A549 (cell line): ENCODE measurements at regions not wholly inside any gene's neighbourhood (a gene's known extent, or its start where the extent isn't known, plus 50 kb on each side); places are given as distances from the start of the nearest gene placed in this dataset.

Experiments used
- E2F6 ChIP-seq: IDR thresholded peaks from 2 replicates; pipeline ENCODE4 v1.6.1; 2012; ENCODE audit warnings: low read depth, borderline replicate concordance
- EP300 ChIP-seq, 2 experiments: fragments of >200 bp; sonication (Bioruptor Twin); formaldehyde crosslinking; IDR thresholded peaks; 2 replicates in 1 of 2; 3 replicates in 1 of 2; pipeline ENCODE4 v1.6.1; 2016 to 2017
- JUN ChIP-seq, 2 experiments: fragments of >200 bp; sonication (Bioruptor Twin); formaldehyde crosslinking; IDR thresholded peaks; 2 replicates in 1 of 2; 3 replicates in 1 of 2; pipeline ENCODE4 v1.6.1; 2016 to 2017
- JUNB ChIP-seq: fragments of >200 bp; sonication (Bioruptor Twin); formaldehyde crosslinking; IDR thresholded peaks from 2 replicates; pipeline ENCODE4 v1.6.1; 2016
- KDM1A ChIP-seq: fragments of 200-600 bp; sonication (generic); IDR thresholded peaks from 2 replicates; pipeline ENCODE4 v1.6.1; 2016; ENCODE audit warnings: low read depth, mild to moderate bottlenecking
- MAFK ChIP-seq: fragments of 450-650 bp; IDR thresholded peaks from 2 replicates; pipeline ENCODE4 v1.6.1; 2014; ENCODE audit not compliant: partially characterized antibody
- POLR2AphosphoS2 ChIP-seq: conservative IDR thresholded peaks from 2 replicates; pipeline ENCODE4 v1.6.1; 2012; ENCODE audit warnings: low read length, improper control_type of control experiment, inconsistent platforms
- RAD21 ChIP-seq, 2 experiments: fragments of >200 bp in 1 of 2; sonication (Bioruptor Twin) in 1 of 2; formaldehyde crosslinking in 1 of 2; IDR thresholded peaks in 1 of 2; conservative IDR thresholded peaks in 1 of 2; 2 replicates in 1 of 2; 3 replicates in 1 of 2; pipeline ENCODE4 v1.6.1; 2012 to 2018; ENCODE audit warnings: inconsistent platforms in 1 of 2
- SMC3 ChIP-seq: fragments of >200 bp; sonication (Bioruptor Twin); formaldehyde crosslinking; IDR thresholded peaks from 3 replicates; pipeline ENCODE4 v1.6.1; 2018; ENCODE audit warnings: inconsistent platforms
- SREBF2 ChIP-seq: fragments of 450-650 bp; IDR thresholded peaks from 2 replicates; pipeline ENCODE4 v1.6.1; 2014; ENCODE audit warnings: mild to moderate bottlenecking, moderate library complexity
- ZFP36 ChIP-seq: fragments of 450-650 bp; IDR thresholded peaks from 2 replicates; pipeline ENCODE4 v1.6.1; 2014; ENCODE audit warnings: borderline replicate concordance; ENCODE audit not compliant: partially characterized antibody
- TF ChIP-seq, protein P1 (sequence below): fragments of >200 bp; sonication (Bioruptor Twin); formaldehyde crosslinking; IDR thresholded peaks from 3 replicates; pipeline ENCODE4 v1.5.1; 2016
- TF ChIP-seq, protein P2 (sequence below): fragments of 450-650 bp; IDR thresholded peaks from 2 replicates; pipeline ENCODE4 v1.6.1; 2014; ENCODE audit warnings: antibody characterized with exemption
- TF ChIP-seq, protein P3 (sequence below): fragments of 200-600 bp; sonication (generic); IDR thresholded peaks from 2 replicates; pipeline ENCODE4 v1.6.1; 2016; ENCODE audit warnings: antibody characterized with exemption, mild to moderate bottlenecking, moderate library complexity

GRCh38 chr3:40639006-40639405 is 114.2 kb downstream of the ZNF621 start:
- no peak for TF ChIP-seq KDM1A
- TF ChIP-seq, protein P1, sequence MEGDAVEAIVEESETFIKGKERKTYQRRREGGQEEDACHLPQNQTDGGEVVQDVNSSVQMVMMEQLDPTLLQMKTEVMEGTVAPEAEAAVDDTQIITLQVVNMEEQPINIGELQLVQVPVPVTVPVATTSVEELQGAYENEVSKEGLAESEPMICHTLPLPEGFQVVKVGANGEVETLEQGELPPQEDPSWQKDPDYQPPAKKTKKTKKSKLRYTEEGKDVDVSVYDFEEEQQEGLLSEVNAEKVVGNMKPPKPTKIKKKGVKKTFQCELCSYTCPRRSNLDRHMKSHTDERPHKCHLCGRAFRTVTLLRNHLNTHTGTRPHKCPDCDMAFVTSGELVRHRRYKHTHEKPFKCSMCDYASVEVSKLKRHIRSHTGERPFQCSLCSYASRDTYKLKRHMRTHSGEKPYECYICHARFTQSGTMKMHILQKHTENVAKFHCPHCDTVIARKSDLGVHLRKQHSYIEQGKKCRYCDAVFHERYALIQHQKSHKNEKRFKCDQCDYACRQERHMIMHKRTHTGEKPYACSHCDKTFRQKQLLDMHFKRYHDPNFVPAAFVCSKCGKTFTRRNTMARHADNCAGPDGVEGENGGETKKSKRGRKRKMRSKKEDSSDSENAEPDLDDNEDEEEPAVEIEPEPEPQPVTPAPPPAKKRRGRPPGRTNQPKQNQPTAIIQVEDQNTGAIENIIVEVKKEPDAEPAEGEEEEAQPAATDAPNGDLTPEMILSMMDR: no peak
- no peak for TF ChIP-seq ZFP36
- no peak for TF ChIP-seq SMC3
- TF ChIP-seq SREBF2: no peak
- no peak for TF ChIP-seq EP300 (IDR thresholded peaks at IDR 0.05)
- TF ChIP-seq, protein P2, sequence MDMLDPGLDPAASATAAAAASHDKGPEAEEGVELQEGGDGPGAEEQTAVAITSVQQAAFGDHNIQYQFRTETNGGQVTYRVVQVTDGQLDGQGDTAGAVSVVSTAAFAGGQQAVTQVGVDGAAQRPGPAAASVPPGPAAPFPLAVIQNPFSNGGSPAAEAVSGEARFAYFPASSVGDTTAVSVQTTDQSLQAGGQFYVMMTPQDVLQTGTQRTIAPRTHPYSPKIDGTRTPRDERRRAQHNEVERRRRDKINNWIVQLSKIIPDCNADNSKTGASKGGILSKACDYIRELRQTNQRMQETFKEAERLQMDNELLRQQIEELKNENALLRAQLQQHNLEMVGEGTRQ: no peak
- no peak for TF ChIP-seq RAD21 (conservative IDR thresholded peaks at IDR 0.05 in 1 of 2, IDR thresholded peaks at IDR 0.05 in 1 of 2)
- TF ChIP-seq E2F6: no peak
- TF ChIP-seq JUNB: no peak
- TF ChIP-seq, protein P3, sequence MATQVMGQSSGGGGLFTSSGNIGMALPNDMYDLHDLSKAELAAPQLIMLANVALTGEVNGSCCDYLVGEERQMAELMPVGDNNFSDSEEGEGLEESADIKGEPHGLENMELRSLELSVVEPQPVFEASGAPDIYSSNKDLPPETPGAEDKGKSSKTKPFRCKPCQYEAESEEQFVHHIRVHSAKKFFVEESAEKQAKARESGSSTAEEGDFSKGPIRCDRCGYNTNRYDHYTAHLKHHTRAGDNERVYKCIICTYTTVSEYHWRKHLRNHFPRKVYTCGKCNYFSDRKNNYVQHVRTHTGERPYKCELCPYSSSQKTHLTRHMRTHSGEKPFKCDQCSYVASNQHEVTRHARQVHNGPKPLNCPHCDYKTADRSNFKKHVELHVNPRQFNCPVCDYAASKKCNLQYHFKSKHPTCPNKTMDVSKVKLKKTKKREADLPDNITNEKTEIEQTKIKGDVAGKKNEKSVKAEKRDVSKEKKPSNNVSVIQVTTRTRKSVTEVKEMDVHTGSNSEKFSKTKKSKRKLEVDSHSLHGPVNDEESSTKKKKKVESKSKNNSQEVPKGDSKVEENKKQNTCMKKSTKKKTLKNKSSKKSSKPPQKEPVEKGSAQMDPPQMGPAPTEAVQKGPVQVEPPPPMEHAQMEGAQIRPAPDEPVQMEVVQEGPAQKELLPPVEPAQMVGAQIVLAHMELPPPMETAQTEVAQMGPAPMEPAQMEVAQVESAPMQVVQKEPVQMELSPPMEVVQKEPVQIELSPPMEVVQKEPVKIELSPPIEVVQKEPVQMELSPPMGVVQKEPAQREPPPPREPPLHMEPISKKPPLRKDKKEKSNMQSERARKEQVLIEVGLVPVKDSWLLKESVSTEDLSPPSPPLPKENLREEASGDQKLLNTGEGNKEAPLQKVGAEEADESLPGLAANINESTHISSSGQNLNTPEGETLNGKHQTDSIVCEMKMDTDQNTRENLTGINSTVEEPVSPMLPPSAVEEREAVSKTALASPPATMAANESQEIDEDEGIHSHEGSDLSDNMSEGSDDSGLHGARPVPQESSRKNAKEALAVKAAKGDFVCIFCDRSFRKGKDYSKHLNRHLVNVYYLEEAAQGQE: no peak
- no peak for TF ChIP-seq POLR2AphosphoS2
- TF ChIP-seq MAFK: no peak
- TF ChIP-seq JUN (IDR thresholded peaks at IDR 0.05): no peak
